ENCODE measurements at regions not wholly inside any gene's neighbourhood (a gene's known extent, or its start where the extent isn't known, plus 50 kb on each side); places are given as distances from the start of the nearest gene placed in this dataset.

GRCh38 chr10:129413024-129413423 lies 54.0 kb upstream of the MGMT start (continued):
- TF ChIP-seq REST (IDR thresholded peaks at IDR 0.05): no peak
- TF ChIP-seq TAF1 (conservative IDR thresholded peaks at IDR 0.05): no peak

- DNase-seq (ENCODE audit: low spot score): no peak
- Histone ChIP-seq H3K4me1 (ENCODE audit: control insufficient read depth in 4 of 4, insufficient read depth in 4 of 4, low read length in 3 of 4) (no peaks in the 10 kb centered on the region), H3K27ac (ENCODE audit: low read depth in 1 of 2, low read length in 2 of 2) (no peak overlapping the region), H3K9me3 (ENCODE audit: control insufficient read depth in 4 of 4, low read length in 3 of 4) (no peaks in the 10 kb centered on the region), H3K9ac (ENCODE audit: low read depth in 1 of 2, low read length in 2 of 2) (no peak overlapping the region), H3K4me3 (ENCODE audit: low read depth in 1 of 3, low read length in 3 of 3) (no peak overlapping the region), H3K36me3 (ENCODE audit: control insufficient read depth in 4 of 4, insufficient read depth in 3 of 4, low read depth in 1 of 4, low read length in 3 of 4) (no peaks in the 10 kb centered on the region), H3K27me3 (ENCODE audit: control insufficient read depth in 4 of 4, insufficient read depth in 4 of 4, low read length in 3 of 4) (no peaks in the 10 kb centered on the region)
- 90% methylated on average over 31 of the region's 31 CpGs for WGBS
- no peak for TF ChIP-seq JUND (IDR thresholded peaks at IDR 0.05)
- no peak for TF ChIP-seq ATF3 (IDR thresholded peaks at IDR 0.05)
- TF ChIP-seq FOXA2 (IDR thresholded peaks at IDR 0.05): no peak
- no peak for TF ChIP-seq CTCF (IDR thresholded peaks at IDR 0.05; ENCODE audit: low read depth, low read length, missing input control)
- no peak for TF ChIP-seq HNF4A (conservative IDR thresholded peaks at IDR 0.05)
- no peak for TF ChIP-seq REST (IDR thresholded peaks at IDR 0.05)
- TF ChIP-seq EGR1 (IDR thresholded peaks at IDR 0.05; ENCODE audit: low read depth in 2 of 2): no peak
- TF ChIP-seq GABPA (IDR thresholded peaks at IDR 0.05 in 1 of 2, conservative IDR thresholded peaks at IDR 0.05 in 1 of 2): no peak
- no peak for TF ChIP-seq HNF4G (IDR thresholded peaks at IDR 0.05)
- no peak for TF ChIP-seq YY1 (IDR thresholded peaks at IDR 0.05)
- TF ChIP-seq NR2F2 (IDR thresholded peaks at IDR 0.05): no peak
- TF ChIP-seq MAX (IDR thresholded peaks at IDR 0.05): no peak
- TF ChIP-seq ZBTB33 (IDR thresholded peaks at IDR 0.05): no peak
- no peak for TF ChIP-seq SP1 (IDR thresholded peaks at IDR 0.05)
- no peak for TF ChIP-seq TAF1 (conservative IDR thresholded peaks at IDR 0.05)
- no peak for TF ChIP-seq FOXA1 (IDR thresholded peaks at IDR 0.05)
- no peak for TF ChIP-seq RXRA (IDR thresholded peaks at IDR 0.05)
- TF ChIP-seq RAD21 (IDR thresholded peaks at IDR 0.05): no peak
Observed at GRCh38 chr10:129415215-129416140, 51.6 kb upstream of the MGMT start.

All from liver (tissue), 8 donors.